Astrocyte (in vitro differentiated cells and primary cell): ENCODE measurements at regions not wholly inside any gene's neighbourhood (a gene's known extent, or its start where the extent isn't known, plus 50 kb on each side); places are given as distances from the start of the nearest gene placed in this dataset.

ENCODE experiments used
- DNase-seq: peaks from one replicate; pipeline ENCODE4 v3.0.0-alpha.2; 2010; ENCODE audit warnings: low read depth
- FAIRE-seq: peaks from 2 replicates; lab custom pipeline; 2011; peaks lifted over from hg19 to GRCh38; lab: Jason Lieb, UNC
- H2AFZ ChIP-seq: 2 replicates; pipeline ENCODE4 v1.6.0; 2012; ENCODE audit warnings: low read depth, low read length, inconsistent platforms
- H3K27ac ChIP-seq: 2 replicates; pipeline ENCODE4 v1.5.1; 2011; ENCODE audit warnings: low read depth, low read length, inconsistent platforms
- H3K27me3 ChIP-seq: 2 replicates; pipeline ENCODE4 v1.6.0; 2011; ENCODE audit warnings: low read length, inconsistent platforms; ENCODE audit not compliant: insufficient read depth
- H3K36me3 ChIP-seq: 2 replicates; pipeline ENCODE4 v1.5.1; 2011; ENCODE audit warnings: low read length, inconsistent platforms; ENCODE audit not compliant: insufficient read depth
- H3K4me1 ChIP-seq: 2 replicates; pipeline ENCODE4 v1.5.1; 2011; ENCODE audit warnings: low read length, inconsistent platforms; ENCODE audit not compliant: insufficient read depth
- H3K4me2 ChIP-seq: 2 replicates; pipeline ENCODE4 v1.6.0; 2012; ENCODE audit warnings: low read length, inconsistent platforms
- H3K4me3 ChIP-seq: 2 replicates; pipeline ENCODE4 v1.5.1; 2011; ENCODE audit warnings: low read depth, mild to moderate bottlenecking, low read length, inconsistent platforms; ENCODE audit not compliant: insufficient read depth
- H3K79me2 ChIP-seq: 2 replicates; pipeline ENCODE4 v1.6.0; 2012; ENCODE audit warnings: mild to moderate bottlenecking, low read length, inconsistent platforms; ENCODE audit not compliant: insufficient read depth
- H3K9ac ChIP-seq: 2 replicates; pipeline ENCODE4 v1.6.0; 2012; ENCODE audit warnings: mild to moderate bottlenecking, low read length, inconsistent platforms
- H3K9me3 ChIP-seq: 2 replicates; pipeline ENCODE4 v1.5.1; 2012; ENCODE audit warnings: low read depth, mild to moderate bottlenecking, low read length, inconsistent platforms; ENCODE audit not compliant: insufficient read depth
- H4K20me1 ChIP-seq: 2 replicates; pipeline ENCODE4 v1.6.0; 2012; ENCODE audit warnings: low read length, inconsistent platforms; ENCODE audit not compliant: insufficient read depth
- H3K27ac Mint-ChIP-seq: one replicate; pipeline ENCODE4 v1.8.0; 2021; ENCODE audit warnings: mild to moderate bottlenecking, mixed read lengths; ENCODE audit not compliant: unreplicated experiment
- H3K27me3 Mint-ChIP-seq: one replicate; pipeline ENCODE4 v1.8.0; 2021; ENCODE audit warnings: low read depth, mixed read lengths; ENCODE audit not compliant: unreplicated experiment
- H3K36me3 Mint-ChIP-seq: one replicate; pipeline ENCODE4 v1.8.0; 2021; ENCODE audit warnings: low read depth, mixed read lengths; ENCODE audit not compliant: unreplicated experiment
- H3K4me1 Mint-ChIP-seq: one replicate; pipeline ENCODE4 v1.8.0; 2021; ENCODE audit warnings: low read depth, mixed read lengths; ENCODE audit not compliant: unreplicated experiment
- H3K4me3 Mint-ChIP-seq: one replicate; pipeline ENCODE4 v1.8.0; 2021; ENCODE audit warnings: mild to moderate bottlenecking, moderate library complexity, mixed read lengths; ENCODE audit not compliant: unreplicated experiment
- H3K9me3 Mint-ChIP-seq: one replicate; pipeline ENCODE4 v1.8.0; 2021; ENCODE audit warnings: mild to moderate bottlenecking, mixed read lengths; ENCODE audit not compliant: unreplicated experiment
- EZH2 ChIP-seq: IDR thresholded peaks from 2 replicates; pipeline ENCODE4 v1.6.1; 2012; ENCODE audit warnings: mild to moderate bottlenecking, low read length, inconsistent platforms; ENCODE audit not compliant: insufficient read depth
- TF ChIP-seq, protein P1 (sequence below): IDR thresholded peaks from 2 replicates; pipeline ENCODE4 v1.5.1; 2011; ENCODE audit warnings: low read depth, mild to moderate bottlenecking, inconsistent platforms, low read length, moderate library complexity; ENCODE audit not compliant: insufficient read depth

DNA sequence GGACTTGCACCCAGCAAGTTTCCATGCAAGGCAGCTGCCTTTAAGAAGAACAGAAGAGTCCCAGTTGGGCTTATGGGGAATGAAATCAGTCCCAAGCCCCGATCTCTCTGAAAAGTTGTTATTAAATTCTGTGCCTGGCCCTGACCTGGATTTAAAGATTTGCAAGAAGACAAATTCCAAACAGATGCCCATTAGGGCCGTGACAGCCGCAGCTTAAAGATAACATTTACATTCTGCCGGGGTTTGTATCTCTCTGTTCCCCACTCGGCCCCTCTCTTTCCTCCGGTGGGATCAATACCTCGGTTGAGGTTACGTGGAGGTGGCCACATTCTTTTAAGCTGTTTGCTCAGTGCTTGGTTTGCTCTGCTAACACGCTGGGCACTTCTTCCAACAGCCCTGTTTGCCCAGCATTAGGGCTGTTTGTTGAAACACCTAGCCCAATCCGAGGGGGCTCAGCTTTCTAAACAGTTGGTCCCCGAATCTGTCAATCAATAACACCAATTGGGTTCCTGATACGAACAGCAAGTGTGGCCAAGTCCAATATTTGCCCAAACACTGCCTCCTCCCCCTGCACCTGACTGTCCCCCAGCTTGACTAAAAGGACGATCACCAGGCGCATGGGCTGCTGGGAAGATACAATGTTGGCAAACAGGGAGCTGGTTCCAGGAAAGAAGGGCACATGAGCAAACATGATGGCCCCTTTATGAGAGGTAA lies 108.6 kb downstream of the RPLP1 start:
- no peak overlapping the region for H2AFZ ChIP-seq
- peaks cover 18% of the 10 kb centered on the region for H3K4me1 ChIP-seq
- no peak overlapping the region for H3K27ac ChIP-seq
- no peak for FAIRE-seq
- Mint-ChIP-seq H3K36me3 (peaks cover 4% of the 10 kb centered on the region), H3K4me3 (no peak overlapping the region), H3K27ac (no peak overlapping the region), H3K27me3 (peaks cover 27% of the 10 kb centered on the region), H3K4me1 (peaks cover 13% of the 10 kb centered on the region), H3K9me3 (peaks cover 1% of the 10 kb centered on the region)
- H3K4me3 ChIP-seq, result no peak overlapping the region
- H3K9me3 ChIP-seq, result no peaks in the 10 kb centered on the region
- H3K79me2 ChIP-seq, result no peaks in the 10 kb centered on the region
- no peak for DNase-seq
- H4K20me1 ChIP-seq, result no peaks in the 10 kb centered on the region
- H3K9ac ChIP-seq, result no peak overlapping the region
- no peak overlapping the region for H3K4me2 ChIP-seq
- TF ChIP-seq EZH2, result no peak
- TF ChIP-seq, protein P1, sequence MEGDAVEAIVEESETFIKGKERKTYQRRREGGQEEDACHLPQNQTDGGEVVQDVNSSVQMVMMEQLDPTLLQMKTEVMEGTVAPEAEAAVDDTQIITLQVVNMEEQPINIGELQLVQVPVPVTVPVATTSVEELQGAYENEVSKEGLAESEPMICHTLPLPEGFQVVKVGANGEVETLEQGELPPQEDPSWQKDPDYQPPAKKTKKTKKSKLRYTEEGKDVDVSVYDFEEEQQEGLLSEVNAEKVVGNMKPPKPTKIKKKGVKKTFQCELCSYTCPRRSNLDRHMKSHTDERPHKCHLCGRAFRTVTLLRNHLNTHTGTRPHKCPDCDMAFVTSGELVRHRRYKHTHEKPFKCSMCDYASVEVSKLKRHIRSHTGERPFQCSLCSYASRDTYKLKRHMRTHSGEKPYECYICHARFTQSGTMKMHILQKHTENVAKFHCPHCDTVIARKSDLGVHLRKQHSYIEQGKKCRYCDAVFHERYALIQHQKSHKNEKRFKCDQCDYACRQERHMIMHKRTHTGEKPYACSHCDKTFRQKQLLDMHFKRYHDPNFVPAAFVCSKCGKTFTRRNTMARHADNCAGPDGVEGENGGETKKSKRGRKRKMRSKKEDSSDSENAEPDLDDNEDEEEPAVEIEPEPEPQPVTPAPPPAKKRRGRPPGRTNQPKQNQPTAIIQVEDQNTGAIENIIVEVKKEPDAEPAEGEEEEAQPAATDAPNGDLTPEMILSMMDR, result no peak
- no peaks in the 10 kb centered on the region for H3K36me3 ChIP-seq
- H3K27me3 ChIP-seq, result peaks cover 17% of the 10 kb centered on the region

DNA sequence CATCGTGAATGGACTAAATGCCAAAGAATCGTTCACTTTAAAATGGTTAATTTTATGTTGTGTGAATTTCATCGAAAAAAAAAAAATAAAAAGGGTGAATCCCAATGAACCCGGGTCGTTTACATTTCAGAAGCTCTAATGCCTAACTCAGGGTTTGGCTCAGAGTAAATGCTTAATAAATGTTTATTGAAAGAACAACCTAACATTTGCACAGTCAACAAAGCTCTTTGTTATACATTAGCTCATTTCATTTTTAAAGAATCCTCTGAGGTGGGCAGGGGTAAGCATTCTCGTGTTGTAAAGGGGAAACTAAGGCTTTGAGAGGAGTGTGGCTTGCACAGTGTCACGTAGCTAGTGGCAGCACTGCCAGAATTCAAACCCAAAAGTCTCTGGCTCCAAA lies 109.5 kb downstream of the RPLP1 start:
- DNase-seq (no peak), FAIRE-seq (no peak)
- Mint-ChIP-seq H3K4me3 (no peak overlapping the region), H3K27me3 (peaks cover 31% of the 10 kb centered on the region), H3K27ac (no peak overlapping the region), H3K9me3 (peaks cover 2% of the 10 kb centered on the region), H3K4me1 (peaks cover 10% of the 10 kb centered on the region), H3K36me3 (peaks cover 4% of the 10 kb centered on the region)
- Histone ChIP-seq H3K27me3 (peaks cover 17% of the 10 kb centered on the region), H3K4me3 (no peak overlapping the region), H3K79me2 (no peaks in the 10 kb centered on the region), H3K9me3 (no peaks in the 10 kb centered on the region), H3K36me3 (no peaks in the 10 kb centered on the region), H4K20me1 (no peaks in the 10 kb centered on the region), H3K9ac (no peak overlapping the region), H2AFZ (no peak overlapping the region), H3K4me2 (no peak overlapping the region), H3K4me1 (peaks cover 10% of the 10 kb centered on the region), H3K27ac (no peak overlapping the region)
- TF ChIP-seq, protein P1, result no peak
- TF ChIP-seq EZH2, result no peak

DNA sequence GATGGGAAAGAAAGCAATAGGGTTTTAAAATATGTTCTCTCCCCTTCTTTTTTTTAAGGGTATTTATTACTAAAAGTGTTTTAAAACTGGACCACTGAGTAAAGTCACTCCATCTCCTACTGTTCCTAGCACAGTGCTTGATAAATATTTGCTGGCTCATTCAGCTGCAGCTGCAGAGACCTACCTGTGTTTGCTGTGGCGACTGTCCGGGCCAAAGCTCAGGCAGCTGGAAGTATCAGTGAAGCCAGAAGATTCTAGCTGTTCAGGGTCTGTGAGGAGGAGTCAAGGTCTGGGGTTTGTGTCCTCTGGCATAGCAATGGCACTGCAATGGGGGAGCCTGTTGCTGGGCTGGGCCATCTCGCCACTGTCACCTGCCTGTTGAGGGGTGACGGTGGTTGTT lies 109.9 kb downstream of the RPLP1 start:
- no peaks in the 10 kb centered on the region for H3K79me2 ChIP-seq

More for the DNA sequence above, 109.9 kb downstream of the RPLP1 start:
- no peak for TF ChIP-seq EZH2
- TF ChIP-seq, protein P1, result no peak
- Histone ChIP-seq H3K9ac (no peak overlapping the region), H3K36me3 (no peaks in the 10 kb centered on the region), H2AFZ (no peak overlapping the region), H3K4me1 (peaks cover 7% of the 10 kb centered on the region), H3K9me3 (no peaks in the 10 kb centered on the region), H3K4me3 (no peak overlapping the region), H3K4me2 (no peak overlapping the region), H3K27me3 (peaks cover 17% of the 10 kb centered on the region), H4K20me1 (no peaks in the 10 kb centered on the region), H3K27ac (no peak overlapping the region)
- DNase-seq (no peak), FAIRE-seq (no peak)
- Mint-ChIP-seq H3K4me3 (no peak overlapping the region), H3K27ac (no peak overlapping the region), H3K36me3 (peaks cover 4% of the 10 kb centered on the region), H3K4me1 (peaks cover 5% of the 10 kb centered on the region), H3K9me3 (peaks cover 2% of the 10 kb centered on the region), H3K27me3 (peaks cover 31% of the 10 kb centered on the region)
